Ovary (tissue), 3 donors: ENCODE measurements at regions not wholly inside any gene's neighbourhood (a gene's known extent, or its start where the extent isn't known, plus 50 kb on each side); places are given as distances from the start of the nearest gene placed in this dataset.

Experiments
- CTCF ChIP-seq, 3 donors: fragments of 450-650 bp in 2 of 3; fragments of 200-600 bp in 1 of 3; IDR thresholded peaks; one replicate each; pipeline versions ENCODE4 v1.5.1 to v1.8.0; 2016 to 2022; ENCODE audit warnings: antibody characterized with exemption in 3 of 3, mild to moderate bottlenecking in 1 of 3
- POLR2A ChIP-seq: fragments of 450-650 bp; IDR thresholded peaks from one replicate; pipeline ENCODE4 v1.6.1; 2017; ENCODE audit warnings: antibody characterized with exemption, mild to moderate bottlenecking, moderate library complexity
- donor health status: DM: no; HTN: no; CAD: no.

DNA sequence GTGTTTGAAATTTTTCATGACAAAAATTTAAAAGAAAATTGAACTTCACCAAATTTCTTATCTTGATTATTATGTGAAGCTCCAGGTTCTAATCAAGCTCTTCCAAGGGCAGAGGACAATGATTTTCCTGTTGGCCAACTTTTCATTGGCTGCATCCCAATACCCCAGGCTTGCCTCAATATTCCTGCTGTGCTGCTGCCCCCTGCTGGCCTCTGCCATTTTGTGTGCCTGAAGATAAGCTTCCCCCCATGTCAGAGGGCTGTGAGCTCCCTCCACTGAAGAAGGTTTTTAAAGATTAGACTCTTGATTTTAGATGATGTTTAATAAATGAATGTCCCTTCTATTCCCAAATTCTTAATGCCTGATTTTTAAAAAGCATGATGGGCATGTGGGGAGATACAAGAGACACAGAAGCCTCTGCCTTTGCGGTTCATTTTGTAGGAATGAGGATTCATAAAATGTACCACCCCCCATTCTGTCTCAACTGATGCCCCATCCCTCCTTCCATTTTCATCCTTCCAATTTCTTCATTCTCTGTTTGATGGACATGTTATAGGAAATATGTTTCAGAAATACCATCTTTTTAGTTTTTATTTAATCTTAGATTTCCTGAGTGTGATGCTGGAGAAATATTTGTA lies 76.7 kb upstream of the RGS6 start:
- TF ChIP-seq CTCF (IDR thresholded peaks at IDR 0.05) = no peak
- TF ChIP-seq POLR2A = no peak
